SKM-1 (cell line): ENCODE measurements at regions not wholly inside any gene's neighbourhood (a gene's known extent, or its start where the extent isn't known, plus 50 kb on each side); places are given as distances from the start of the nearest gene placed in this dataset.

Experiments
- DNase-seq: peaks from one replicate; lab custom pipeline; 2025; ENCODE audit not compliant: unreplicated experiment; lab: John Stamatoyannopoulos, UW

DNA sequence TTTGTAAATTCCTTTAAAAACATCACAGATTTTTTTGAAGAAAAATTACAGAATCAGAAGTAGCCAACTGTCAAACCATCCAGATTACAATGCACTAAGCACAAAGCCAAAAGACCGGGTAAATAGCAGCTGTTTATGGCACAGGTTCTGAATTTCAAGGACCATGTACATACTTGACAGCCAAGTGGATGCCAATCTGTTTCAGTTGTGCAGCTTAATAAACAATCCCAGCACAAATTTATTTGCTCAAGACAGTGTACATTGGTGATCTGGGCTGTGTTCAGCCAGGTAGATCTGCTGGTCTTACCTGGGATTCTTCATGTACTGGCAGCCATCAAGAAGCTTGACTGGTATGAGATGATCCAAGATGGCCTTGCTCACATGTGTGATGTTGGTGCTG, 229.8 kb upstream of the FLRT2 start:
- DNase-seq, result no peak

- no peak for DNase-seq
Measured at GRCh38 chr14:85301506-85301905, 228.4 kb upstream of the FLRT2 start.

DNA sequence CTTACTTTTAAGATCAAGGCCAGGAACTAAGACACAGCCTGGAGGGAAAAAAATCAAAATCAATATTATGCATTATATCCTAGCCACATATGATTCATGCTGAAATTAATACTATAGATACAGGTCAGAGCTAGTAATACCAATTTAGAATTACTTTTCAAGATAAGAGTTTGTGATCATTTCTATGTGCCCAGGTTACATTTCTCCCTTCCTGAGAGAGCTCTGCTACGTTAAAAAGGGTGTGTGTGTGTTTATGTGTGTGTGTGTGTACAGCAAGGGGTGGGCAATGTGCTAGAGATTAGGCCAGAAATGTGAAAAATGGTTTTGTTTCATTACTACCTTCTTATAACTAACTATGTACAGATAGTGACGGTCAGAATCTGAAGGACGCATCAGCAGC, 223.9 kb upstream of the FLRT2 start:
- no peak for DNase-seq

DNA sequence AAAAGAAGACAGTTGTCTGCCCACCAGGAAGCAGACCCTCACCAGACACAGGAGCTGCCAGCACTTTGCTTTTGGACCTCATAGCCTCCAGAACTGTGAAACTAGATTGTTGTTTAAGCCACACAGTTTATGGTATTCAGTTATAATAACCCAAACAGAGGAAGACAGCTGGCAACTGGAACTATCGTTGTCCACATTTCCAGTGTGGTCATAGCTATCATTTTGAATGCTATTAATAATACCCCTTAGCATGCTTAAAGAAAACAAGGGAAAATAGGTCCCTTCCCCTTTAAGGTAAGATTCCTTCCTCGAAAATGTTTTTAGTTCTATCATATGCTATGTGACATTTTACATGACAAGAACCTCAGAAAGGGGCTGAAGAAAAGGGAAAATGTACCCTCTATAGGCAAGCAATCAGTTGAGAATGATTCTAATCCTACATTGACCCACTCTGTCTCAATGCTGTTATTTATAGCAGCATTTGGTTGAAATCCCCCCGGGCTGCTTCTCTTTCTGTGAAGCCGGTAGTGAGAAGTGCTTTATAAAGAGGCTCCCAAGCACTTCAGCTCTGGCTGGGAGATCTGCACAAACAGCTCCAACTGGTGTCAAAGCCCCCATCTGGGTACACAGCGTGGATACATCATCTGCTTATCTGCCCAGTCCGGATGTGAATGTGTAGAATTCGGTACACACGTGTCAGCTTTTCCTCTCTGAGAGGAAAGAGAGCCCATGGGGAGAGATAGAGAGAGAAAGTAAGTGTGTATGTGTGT, 221.2 kb upstream of the FLRT2 start:
- DNase-seq, result no peak

- DNase-seq, result no peak
Measured at GRCh38 chr14:85310491-85311272, 219.3 kb upstream of the FLRT2 start.

DNA sequence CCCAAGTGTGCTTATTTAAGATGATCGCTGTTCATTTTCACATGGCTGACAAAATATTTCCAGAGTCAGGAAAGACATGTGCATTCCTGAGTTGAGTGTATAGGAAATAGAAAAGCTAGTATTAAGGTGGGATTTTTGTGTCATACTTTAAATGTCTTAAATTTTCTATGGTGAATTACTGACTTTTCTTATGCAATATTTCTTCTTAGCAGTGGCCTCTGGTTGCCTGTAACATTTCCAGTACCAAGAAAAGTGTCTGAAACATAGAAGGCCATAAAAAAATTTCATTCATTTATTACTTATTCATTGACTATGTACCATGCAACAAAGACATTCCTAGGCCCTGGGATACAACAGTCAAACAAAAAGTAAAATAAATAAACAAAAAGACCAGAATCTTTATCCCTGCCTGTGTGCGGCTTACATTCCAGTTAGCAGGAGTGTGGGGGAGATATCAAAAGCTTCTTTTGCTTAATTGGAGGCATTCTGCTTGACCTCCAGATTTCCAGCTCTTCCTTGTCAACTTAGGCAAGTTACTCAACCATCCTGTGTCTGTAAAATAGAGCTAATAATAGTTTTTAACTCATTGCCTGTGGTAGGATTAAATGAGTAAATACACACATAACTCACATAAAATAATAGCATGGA, 216.3 kb upstream of the FLRT2 start:
- no peak for DNase-seq

- DNase-seq, result no peak
Measured at GRCh38 chr14:85315290-85315689, 214.7 kb upstream of the FLRT2 start.

DNA sequence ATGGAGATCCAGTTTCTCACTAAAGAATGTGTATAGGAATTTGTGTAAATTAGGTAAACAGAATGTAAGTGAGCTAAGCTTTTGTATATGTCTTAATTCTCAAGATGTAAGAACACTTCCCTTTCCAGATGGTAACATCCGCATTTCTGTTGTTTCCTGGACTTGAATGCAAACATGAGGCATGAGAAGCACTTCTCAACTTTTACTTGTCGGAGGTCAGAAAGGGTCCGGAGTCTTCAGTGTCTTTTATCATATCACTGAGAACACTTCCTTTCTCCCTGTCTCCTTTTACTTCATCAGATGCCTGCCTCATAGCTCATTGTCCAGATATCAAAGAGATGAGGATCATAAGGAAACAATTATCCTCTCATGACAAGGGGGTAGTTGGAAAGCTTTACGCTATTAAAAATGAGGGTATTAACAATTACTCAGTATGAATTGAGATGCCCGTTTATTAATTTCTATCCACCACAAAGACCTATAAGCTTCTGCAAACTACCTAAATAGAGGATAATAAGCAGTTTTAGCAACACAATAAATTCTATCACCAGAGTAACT, 214.1 kb upstream of the FLRT2 start:
- DNase-seq, result no peak

DNA sequence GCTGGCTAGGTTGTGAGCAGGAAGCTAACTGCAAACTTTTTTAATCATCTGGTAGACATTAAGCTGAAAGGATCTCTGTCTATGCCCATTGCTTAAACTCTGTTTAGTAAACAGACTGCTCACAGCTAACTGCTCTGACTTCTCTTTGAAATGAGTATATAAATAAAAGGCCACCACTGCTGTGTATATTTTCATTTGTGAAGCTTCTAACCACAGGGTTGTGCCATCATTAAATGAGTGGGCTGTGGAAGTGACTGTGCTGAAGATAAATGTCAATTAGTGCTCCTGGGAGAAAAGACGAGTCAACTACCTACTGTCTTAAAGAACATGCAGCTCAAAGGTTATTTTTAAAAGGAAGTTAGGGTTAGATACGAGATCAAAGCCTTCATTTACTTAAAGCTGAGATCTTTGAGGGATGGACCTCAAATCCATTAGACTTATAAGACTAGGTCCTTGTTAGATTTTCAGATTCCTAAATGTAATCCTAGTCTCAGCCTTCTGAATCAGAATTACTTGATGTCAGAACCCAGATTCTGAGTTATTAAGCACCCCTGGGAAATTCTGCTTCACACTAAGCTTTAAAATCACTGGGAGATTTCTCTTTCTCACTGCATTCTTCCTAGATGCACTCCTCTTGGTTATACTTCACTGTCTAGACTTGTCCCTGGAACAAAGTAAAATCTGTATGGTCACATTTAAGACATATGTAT, 213.1 kb upstream of the FLRT2 start:
- DNase-seq, result no peak

DNA sequence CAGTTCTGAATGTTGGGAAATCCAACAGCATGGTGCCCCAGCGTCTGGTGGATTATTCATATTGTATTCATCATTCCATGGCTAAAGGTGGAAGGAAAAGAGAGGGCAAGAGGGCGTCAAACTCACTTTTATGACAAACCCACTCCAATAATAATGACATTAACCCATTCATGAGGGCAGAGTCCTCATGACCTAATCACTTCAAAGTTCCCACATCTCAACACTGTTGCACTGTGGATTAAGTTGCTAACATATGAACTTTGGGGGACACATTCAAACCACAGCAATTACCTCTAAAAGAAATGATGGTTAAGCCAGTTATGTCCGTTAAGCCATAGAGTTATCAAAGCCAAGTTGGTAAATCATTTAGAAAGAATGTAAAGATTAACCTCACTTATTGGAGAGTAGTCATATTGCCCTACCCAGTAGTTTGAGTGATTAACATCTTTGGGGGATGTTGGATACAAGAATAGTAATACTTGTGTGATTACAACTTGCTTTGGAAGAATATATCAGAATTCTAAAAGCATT, 212.4 kb upstream of the FLRT2 start:
- DNase-seq, result no peak

DNA sequence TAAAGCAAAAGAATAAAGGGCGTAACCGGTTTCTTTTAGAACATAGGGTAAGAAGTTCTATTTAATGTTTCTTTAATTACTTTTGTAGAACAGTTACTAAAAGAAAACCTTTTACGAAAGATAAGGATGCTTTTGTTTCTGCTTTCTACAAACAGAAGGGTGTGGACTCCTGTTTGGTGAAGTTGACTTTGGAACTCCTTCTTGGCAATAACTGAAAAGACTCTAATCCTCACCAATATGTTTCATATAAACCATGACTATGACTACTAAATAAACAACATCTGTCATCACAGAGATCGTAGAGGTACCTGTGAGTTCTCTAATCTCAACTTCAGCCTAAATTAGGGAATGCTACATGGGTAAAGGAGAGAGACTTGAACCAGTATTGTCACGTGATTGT, 210.8 kb upstream of the FLRT2 start:
- no peak for DNase-seq

DNA sequence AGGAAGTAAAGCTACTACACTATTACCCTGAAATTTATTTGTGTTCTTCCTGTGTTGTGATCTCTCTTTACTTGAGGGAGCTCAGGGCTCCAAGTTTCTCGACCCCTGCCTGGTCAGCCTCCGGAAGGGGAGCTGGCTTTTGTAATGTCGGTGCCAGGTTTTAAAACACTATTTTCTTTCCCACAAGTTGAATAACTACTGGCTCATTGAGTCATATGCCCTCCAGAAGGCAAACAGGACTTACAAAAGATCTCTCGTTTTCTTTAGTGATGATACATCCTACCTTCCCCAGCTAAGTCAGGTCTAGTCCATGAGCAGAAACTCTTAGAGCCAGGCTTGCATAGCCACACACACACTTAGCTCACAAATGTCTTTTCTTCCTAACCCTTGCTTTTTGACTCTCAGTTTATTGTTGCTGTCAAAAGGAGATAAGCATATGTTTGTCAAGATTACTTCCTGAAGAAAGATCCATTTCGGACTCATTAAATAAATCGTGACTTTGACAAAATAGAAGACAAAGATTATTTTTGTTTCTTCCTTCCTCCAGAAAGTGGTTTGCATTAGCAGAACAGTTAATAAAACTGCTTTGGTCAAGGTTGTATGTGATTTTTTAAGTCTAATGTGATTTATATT, 209.8 kb upstream of the FLRT2 start:
- DNase-seq, result no peak

DNA sequence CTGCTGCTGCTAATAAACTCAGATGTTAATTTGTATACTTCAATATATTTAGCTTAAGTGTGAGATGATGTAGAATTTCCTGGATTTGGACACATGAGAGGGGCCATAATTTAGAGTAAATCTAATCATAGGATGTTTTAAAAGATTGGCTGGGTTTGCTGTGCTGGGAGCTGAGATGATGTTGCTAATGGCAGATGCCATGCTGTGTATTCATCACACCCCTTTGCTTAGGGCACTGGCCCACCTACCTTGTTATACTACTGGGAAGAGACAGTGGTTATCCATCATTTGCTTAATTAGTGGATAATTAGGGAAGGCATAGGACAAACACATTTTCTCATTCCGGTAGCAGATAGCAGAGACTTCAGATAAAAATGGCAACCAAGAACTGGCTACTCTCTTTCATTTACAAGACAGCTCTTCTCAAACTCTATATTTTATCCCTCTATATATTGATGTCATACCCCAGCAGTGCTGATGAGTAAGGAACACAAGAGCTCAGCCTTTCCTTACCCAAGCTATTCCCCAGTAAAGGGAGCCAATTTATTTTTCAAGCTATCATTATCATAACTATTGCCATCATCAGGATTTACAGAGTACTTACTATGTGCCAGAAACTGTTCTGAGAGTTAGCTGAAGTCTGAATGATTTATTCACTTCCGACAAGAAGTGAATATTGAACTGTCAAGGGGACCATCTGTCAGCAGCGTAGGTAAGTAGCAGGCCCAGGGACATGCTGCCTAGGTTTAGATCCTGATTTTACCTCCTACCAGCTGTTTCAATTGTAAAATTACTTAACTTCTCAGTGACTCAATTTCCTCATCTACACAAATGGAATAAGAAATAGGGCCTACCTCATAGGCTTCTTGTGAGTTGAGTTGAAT, 204.6 kb upstream of the FLRT2 start:
- DNase-seq, result no peak

DNA sequence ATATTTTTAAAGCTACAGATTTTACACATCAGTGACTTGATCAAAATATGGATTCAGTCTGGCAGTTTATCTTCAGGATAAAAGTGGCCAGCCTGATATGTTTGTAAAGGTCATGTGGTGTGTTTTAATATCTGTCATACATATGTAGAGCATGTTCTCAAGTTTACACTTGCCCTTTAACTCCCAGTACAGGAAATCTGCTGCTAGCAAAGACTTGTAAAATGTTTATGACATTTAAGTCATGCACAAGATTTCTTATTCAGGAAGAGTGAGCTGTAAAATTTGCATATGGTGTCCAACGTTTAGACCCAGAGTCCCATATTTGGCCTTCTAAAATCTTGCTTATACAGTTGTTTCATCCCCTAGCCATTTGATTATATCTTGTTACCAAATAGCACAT, 197.5 kb upstream of the FLRT2 start:
- no peak for DNase-seq

GRCh38 chr14:85333313-85333712, 196.6 kb upstream of the FLRT2 start:
- no peak for DNase-seq

DNA sequence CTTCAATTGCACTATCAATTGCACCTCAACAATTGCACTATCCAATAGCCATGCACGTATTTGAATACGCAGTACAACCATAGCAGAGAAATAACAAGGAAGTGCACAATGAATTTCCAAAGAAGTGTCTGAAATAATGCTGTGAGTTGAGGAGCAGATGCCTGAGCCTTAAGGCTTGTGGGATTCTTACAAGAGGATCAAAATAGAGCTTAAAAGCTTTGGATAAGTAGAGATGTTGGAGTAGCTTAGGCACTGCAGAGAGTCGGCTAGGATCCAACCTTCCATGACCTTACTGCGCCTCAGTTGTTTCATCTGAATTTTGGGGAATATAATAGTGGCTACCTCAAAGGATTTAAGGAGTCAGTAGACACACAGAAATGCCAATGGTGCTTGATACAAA, 196.1 kb upstream of the FLRT2 start:
- no peak for DNase-seq

- DNase-seq, result no peak
Measured at GRCh38 chr14:85334316-85334715, 195.6 kb upstream of the FLRT2 start.

- DNase-seq, result no peak
Measured at GRCh38 chr14:85336257-85336656, 193.7 kb upstream of the FLRT2 start.

GRCh38 chr14:85336817-85337216, 193.1 kb upstream of the FLRT2 start:
- DNase-seq, result no peak
